Right lobe of liver (tissue), 6 donors: ENCODE measurements at regions not wholly inside any gene's neighbourhood (a gene's known extent, or its start where the extent isn't known, plus 50 kb on each side); places are given as distances from the start of the nearest gene placed in this dataset.
A peak's percentile ranks its signal among the peaks of the same experiment; 100 is the strongest.

Experiments used
- ATAC-seq, 4 donors: fragments of 200-7000 bp; cut with Tn5 transposase; one replicate each; pipeline ENCODE4 v1.9.1; 2020; ENCODE audit warnings: mild to moderate bottlenecking in 4 of 4, moderate library complexity in 4 of 4
- DNase-seq, 3 donors: peaks; one replicate each; pipeline ENCODE4 v3.0.0-alpha.2; 2020
- H3K27ac ChIP-seq, 3 donors: fragments of 200-600 bp; one replicate each; pipeline ENCODE4 v1.8.0; 2022
- H3K27me3 ChIP-seq, 2 donors: fragments of 200-600 bp; one replicate each; pipeline ENCODE4 v1.8.0; 2022
- H3K36me3 ChIP-seq, 4 donors: fragments of 200-600 bp; sonication (generic) in 1 of 4; one replicate each; pipeline versions ENCODE4 v1.5.1 to v1.8.0; 2017 to 2022; ENCODE audit warnings: control low read depth in 1 of 4
- H3K4me1 ChIP-seq, 4 donors: fragments of 200-600 bp; sonication (generic) in 1 of 4; one replicate each; pipeline versions ENCODE4 v1.5.1 to v1.8.0; 2017 to 2022; ENCODE audit warnings: control low read depth in 1 of 4
- H3K4me3 ChIP-seq, 3 donors: fragments of 200-600 bp; one replicate each; pipeline ENCODE4 v1.8.0; 2022
- H3K9me3 ChIP-seq, 4 donors: fragments of 200-600 bp; sonication (generic) in 1 of 4; one replicate each; pipeline versions ENCODE4 v1.5.1 to v1.8.0; 2017 to 2022; ENCODE audit warnings: control low read depth in 1 of 4
- POLR2A ChIP-seq: fragments of 450-650 bp; IDR thresholded peaks from one replicate; pipeline ENCODE4 v1.6.1; 2017; ENCODE audit warnings: antibody characterized with exemption, mild to moderate bottlenecking
- WGBS: methylation state at CpG from one replicate; pipeline ENCODE4 v1.1.6; 2018; ENCODE audit warnings: low coverage, low lambda C conversion rate; ENCODE audit not compliant: insufficient coverage; ENCODE audit errors: missing lambda C conversion rate; 5-methylcytosine and 5-hydroxymethylcytosine counted together
- intact Hi-C, 2 donors: fragments of 100-400 bp; cut with DNase I; formaldehyde crosslinking; loops; one replicate each; pipeline versions ENCODE4 v1.11.2 to v1.14.1; 2022
- TF ChIP-seq, protein P1 (sequence below), 4 donors: fragments of 200-600 bp in 3 of 4; fragments of 450-650 bp in 1 of 4; IDR thresholded peaks; one replicate each; pipeline versions ENCODE4 v1.5.1 to v1.8.0; 2016 to 2022; ENCODE audit warnings: antibody characterized with exemption in 4 of 4, mild to moderate bottlenecking in 2 of 4
- donor health status: DM: no; HTN: yes; CAD: no.
- donor health status: DM: no; HTN: no; CAD: no.
- donor health status: DM: no; HTN: no; CAD: no.
- donor health status: DM: no; HTN: yes; CAD: no.
- donor health status: DM: no; HTN: yes; CAD: no.

DNA sequence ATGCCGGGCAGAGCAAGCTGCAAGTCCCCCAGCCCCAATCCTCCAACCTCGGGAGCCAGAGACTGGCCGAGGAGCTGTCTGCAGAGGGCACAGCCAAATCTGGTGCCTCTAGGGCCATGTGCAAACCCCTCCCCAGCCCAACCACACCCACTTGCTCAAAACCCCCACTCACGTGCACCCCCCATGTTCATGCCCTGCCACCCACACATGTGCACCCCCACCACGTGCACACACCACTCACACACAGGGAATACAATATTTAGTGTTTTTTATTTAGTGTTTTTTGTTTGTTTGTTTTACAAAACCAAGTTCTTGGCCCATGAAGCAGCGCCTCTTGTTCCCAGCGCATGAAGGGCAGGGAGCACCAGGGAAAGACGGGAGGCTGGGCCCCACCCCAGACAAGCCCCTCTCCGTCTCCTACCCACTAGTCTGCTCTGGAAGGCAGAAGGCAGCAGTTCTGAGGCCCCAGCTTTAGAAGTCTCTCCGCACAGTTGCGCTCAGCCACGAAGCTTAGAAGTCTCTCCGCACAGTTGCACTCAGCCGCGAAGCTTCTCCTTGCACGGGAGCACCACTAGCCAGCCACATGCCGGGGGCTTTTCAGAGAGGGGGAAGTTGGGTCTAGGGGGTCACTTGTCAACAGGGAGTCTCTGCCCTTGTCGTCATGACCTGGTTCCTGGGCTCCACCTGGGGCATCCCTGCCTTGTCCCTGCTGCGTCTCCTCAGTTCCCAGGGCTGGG lies 276.1 kb upstream of the HDAC4 start:
- Histone ChIP-seq H3K4me3 (no peak overlapping the region), H3K27ac (no peak overlapping the region), H3K9me3 (no peaks in the 10 kb centered on the region), H3K27me3 (no peaks in the 10 kb centered on the region), H3K36me3 (no peaks in the 10 kb centered on the region), H3K4me1 (no peaks in the 10 kb centered on the region)
- ATAC-seq: no peak
- TF ChIP-seq POLR2A: no peak
- TF ChIP-seq, protein P1, sequence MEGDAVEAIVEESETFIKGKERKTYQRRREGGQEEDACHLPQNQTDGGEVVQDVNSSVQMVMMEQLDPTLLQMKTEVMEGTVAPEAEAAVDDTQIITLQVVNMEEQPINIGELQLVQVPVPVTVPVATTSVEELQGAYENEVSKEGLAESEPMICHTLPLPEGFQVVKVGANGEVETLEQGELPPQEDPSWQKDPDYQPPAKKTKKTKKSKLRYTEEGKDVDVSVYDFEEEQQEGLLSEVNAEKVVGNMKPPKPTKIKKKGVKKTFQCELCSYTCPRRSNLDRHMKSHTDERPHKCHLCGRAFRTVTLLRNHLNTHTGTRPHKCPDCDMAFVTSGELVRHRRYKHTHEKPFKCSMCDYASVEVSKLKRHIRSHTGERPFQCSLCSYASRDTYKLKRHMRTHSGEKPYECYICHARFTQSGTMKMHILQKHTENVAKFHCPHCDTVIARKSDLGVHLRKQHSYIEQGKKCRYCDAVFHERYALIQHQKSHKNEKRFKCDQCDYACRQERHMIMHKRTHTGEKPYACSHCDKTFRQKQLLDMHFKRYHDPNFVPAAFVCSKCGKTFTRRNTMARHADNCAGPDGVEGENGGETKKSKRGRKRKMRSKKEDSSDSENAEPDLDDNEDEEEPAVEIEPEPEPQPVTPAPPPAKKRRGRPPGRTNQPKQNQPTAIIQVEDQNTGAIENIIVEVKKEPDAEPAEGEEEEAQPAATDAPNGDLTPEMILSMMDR (IDR thresholded peaks at IDR 0.05): no peak
- DNase-seq: peak in 1 of 3 donors; percentile 33
- intact Hi-C loops: no loop called here
- 53% methylated on average over 6 of the region's 19 CpGs for WGBS

DNA sequence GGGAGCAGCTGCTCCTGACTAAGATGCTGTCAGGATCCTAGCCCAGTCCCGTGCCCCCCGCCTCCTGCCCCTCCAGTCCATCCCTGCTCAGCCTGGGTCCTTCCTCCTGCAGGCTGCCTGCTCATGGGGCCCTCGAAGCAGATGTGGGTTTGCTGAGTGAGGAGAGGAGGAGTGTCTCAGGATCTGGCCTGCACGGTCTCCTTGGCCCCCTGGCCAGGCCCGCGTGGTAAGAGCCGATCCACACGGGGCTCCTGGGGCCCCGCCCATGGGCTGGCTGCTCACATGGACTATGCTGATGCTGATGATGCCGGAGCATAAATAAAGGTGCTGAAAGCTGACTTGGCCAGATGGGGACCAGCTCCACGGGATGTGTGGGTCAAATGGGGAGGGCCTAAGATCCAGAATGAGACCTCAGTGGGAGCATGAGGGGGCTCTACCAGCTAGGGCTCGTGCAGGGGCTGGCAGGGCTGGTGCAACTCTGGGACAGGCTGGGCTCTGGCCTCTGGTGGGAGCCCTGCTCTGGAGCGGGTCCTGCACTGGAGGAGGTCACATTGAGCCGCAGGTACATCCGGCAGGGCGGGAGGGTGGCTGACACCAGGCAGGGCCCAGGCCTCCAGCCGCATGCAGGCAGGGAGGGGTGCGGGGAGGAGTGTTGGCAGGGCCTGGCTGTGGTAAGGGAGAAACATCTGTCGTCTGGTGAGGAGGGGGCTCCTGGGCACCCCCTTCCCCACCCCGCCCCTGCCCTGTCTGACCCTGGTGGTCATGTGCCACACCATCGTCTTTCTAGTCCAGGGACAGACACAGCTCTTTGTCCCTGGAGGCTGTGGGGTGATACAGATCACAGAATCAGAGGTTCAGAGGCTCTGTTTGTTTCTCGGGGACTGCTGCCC lies 275.3 kb upstream of the HDAC4 start:
- peak in 1 of 4 donors; percentile 17 for ATAC-seq
- H3K4me1 ChIP-seq: no peaks in the 10 kb centered on the region
- no peak overlapping the region for H3K4me3 ChIP-seq
- intact Hi-C loops: no loop called here
- H3K36me3 ChIP-seq: no peaks in the 10 kb centered on the region
- TF ChIP-seq POLR2A: no peak
- TF ChIP-seq, protein P1 (IDR thresholded peaks at IDR 0.05): no peak
- no peaks in the 10 kb centered on the region for H3K9me3 ChIP-seq
- DNase-seq: peak in 1 of 3 donors; percentile 42
- no peak overlapping the region for H3K27ac ChIP-seq
- 62% methylated on average over 7 of the region's 22 CpGs for WGBS
- H3K27me3 ChIP-seq: no peaks in the 10 kb centered on the region

DNA sequence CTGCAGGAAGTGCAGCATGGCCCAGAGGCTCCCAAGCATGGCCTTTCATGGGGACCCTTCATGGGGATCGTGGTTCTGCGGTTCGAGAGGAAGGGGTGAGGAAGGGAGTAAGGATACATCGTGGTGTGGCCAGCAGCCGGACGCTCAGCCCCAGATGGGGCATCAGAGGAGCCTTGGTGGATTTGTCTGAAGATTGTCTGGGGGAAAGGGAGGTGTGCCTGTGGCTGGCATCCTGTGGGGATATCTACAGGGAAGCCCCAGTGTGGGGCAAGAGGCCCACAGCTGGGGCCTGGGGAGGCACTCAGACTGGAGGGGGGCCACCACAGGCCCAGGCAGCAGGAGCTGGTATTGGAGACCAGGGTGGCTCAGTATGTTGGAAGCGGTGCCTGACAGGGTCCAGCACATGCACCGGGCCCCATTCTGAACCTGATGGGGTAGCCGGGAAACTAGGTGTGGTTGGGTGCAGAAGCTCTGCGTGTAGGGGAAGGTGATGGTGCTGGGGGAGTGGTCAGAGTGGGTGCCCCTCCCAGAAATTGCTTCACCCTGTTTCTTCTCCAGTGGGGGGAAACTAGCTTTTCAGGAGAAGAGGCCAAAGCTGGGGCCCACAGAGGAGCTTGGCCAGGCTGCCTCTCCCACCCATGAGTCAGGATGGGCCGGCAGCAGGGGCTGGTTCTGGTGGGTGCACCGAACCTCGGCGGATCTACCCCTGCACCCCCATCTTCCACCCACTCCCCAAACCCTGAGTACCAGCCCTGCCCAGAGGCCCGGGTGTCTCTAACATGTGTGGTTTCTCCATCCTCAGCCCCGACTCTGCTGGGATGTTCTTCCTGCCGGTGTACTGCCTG lies 274.4 kb upstream of the HDAC4 start:
- H3K36me3 ChIP-seq: no peaks in the 10 kb centered on the region
- no peak for TF ChIP-seq POLR2A
- TF ChIP-seq, protein P1 (IDR thresholded peaks at IDR 0.05): no peak
- WGBS: 76% methylated on average over 6 of the region's 17 CpGs
- intact Hi-C loops: no loop called here
- no peaks in the 10 kb centered on the region for H3K27me3 ChIP-seq
- no peaks in the 10 kb centered on the region for H3K9me3 ChIP-seq
- H3K27ac ChIP-seq: no peak overlapping the region
- H3K4me3 ChIP-seq: no peak overlapping the region
- no peaks in the 10 kb centered on the region for H3K4me1 ChIP-seq
- DNase-seq (peak in 1 of 3 donors; percentile 36), ATAC-seq (no peak)

DNA sequence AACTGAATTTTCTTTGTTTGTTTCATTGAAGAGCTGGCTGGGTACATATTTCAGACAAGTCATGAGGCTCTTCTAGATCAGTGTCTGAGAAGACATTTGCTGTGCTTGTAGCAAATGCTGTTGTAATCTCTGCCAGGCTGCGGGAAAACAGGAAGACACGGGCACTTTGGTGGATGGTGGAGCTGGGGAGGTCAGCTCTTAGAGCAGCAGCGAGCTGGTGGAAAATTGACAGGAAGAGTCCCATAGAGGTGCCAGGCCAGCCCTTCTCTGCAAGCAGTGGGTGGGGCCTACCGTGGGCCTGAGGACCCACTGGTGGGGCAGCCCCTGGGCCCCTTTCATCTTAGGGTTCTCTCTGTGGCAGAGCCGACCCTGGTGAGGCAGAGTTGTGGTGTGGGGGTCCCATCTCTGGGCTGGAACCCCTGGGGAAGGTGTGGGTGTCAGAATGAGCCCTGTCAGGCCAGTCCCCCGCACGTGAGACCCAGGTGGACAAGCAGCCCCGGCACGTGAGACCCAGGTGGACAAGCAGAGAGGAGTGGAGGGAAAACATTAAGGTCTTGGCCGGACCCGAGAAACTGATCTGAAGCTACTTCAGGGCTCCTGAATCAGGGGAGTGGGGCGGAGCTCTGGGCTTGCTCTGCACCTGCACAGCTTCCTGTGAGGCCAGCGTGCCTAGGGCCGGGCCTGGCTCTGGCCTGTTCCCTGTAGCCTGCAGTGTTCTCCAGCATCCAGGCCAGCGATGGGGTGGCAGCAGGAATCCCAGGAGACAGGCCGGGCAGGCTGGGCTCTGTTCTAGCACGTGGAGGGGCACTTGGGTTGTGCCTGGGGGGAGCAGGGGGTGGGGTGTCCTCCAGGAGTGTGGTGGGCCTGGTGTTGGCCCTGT lies 273.5 kb upstream of the HDAC4 start:
- Histone ChIP-seq H3K4me1 (no peaks in the 10 kb centered on the region), H3K36me3 (no peaks in the 10 kb centered on the region), H3K9me3 (no peaks in the 10 kb centered on the region), H3K27ac (no peak overlapping the region), H3K4me3 (no peak overlapping the region), H3K27me3 (no peaks in the 10 kb centered on the region)
- TF ChIP-seq POLR2A: no peak
- TF ChIP-seq, protein P1 (IDR thresholded peaks at IDR 0.05): no peak
- DNase-seq: peak in 1 of 3 donors; percentile 31
- no peak for ATAC-seq
- WGBS: 92% methylated on average over 9 of the region's 17 CpGs
- intact Hi-C loops: no loop called here
